ELF-1 (cell line): ENCODE measurements at regions not wholly inside any gene's neighbourhood (a gene's known extent, or its start where the extent isn't known, plus 50 kb on each side); places are given as distances from the start of the nearest gene placed in this dataset.

ENCODE experiments used
- DNase-seq: peaks from one replicate; pipeline ENCODE4 v3.0.0-alpha.2; 2016; ENCODE audit warnings: low read depth, low spot score

DNA sequence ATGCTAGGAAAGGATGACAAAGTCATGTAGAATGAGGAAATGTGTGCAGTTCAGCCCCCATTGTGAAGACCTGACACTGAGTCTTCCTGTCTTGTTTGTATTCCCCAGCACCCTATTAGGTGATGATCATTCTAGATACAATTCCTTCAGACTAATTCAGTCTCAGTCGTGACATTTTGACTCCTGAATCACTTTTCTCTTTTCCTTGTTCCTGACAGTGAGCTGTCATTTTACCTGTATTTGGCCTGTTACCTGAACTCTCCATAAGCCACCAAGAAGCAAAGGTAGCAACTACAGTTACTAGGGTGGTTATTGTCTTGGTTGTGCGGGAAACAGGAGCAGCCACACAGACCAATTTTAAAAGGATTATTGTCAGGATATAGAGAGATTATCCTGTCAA lies 111.4 kb upstream of the TAC1 start:
- no peak for DNase-seq

GRCh38 chr7:97623333-97623732 lies 108.6 kb upstream of the TAC1 start:
- no peak for DNase-seq

DNA sequence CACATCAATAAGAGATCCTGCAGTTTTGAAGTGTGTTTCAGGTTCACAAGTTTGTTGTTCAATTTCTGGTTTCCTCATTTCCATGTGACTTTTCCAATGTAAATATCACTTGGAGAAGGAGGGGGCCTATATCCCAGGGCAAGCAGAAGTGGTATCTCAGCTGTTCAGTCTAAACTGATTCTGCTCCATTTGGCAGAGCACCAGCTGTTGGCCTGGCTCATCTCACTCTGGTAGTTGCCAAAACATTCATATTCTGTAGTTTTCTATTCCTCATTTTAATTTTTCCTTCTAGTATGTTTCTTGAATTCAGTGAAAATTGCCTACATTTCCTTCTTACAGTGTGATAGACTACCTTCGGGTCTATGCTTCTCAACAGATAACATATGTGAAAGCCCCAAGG lies 101.8 kb upstream of the TAC1 start:
- DNase-seq, result no peak

DNA sequence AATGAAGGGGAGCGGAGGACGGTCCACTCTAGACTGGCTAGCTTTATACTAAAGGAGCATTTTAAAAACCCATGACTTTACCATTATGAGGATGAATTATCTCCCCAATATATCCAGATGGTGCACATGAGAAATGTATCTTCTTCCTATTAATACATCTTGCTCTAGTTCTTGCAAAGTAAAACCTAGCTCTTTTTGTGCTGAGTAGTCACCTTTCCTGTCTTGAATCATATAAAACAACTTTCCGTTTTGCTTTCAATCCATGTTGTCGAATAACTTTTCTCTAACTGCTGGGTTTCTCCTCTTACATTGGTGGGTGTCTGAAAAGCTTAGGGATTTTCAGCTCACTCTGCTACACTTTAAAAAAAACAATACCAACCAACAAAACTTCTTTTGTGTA lies 96.3 kb upstream of the TAC1 start:
- no peak for DNase-seq

DNA sequence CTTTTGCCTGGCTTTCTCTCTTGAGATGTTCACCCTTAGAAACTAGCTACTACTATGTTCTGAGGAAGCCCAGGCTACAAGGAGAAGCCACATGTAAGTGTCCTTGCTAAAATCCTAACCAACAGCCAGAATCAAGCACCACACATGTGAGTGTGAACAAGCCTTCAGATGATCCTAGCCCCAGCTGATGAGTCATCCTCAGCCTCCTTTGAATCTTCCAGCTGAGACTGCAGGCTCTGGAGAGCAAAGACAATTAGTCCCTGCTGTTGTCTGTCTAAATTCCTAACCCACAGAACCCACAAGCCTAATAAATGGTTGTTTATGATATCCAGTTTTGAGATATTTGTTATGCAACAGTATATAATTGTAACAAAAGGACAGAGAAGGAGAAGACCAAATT lies 92.8 kb upstream of the TAC1 start:
- DNase-seq, result peak; percentile 21

DNA sequence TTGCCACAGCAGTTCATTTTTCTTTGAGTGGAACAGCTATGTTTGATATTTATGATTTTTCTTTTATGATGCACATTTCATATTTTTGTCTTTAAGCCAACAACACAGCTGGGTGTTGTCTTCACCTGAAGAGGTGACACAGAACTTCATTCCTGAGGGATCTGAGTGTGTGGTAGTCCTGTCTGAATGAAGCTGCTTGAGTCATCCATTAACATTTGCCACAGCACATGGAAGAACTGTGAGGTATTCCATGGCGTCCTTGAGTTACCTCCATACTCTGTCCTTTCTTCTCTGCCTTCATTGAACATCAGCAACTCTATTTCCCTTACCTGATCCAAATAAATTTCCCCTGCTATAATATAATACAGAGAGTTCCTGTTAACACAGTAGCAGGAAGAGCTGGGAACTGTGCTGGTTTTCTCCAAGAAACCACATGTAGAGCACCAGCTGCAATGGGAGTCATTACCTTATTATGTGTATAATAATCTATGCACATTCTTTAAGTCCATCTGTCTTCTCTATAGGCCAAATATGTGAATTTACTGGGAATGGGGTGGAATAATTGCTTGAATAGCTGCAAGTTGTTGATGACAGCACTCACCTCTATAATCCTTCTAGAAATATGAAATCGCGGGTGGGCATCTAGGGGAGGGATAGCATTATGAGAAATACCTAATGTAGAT lies 72.4 kb upstream of the TAC1 start:
- DNase-seq, result no peak

DNA sequence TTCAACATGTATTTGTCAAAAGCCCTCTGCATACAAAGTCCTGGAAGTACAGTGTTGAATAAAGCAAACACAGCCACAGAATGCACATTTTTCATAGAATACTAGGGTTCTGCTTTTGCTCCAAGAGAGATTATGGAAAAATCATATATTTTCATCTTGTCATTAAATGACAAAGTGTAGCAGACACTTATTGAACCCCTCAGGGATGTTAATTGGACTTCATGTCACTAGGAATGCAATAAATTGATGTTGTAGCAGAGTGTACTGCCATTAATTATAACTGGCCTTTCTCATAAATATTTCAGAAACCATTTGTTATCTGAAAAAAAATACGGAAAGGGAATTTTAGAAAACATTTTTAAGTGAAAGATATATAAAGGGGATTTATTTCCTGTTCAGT lies 64.5 kb upstream of the TAC1 start:
- DNase-seq, result no peak

GRCh38 chr7:97671571-97671970 lies 60.3 kb upstream of the TAC1 start:
- no peak for DNase-seq

GRCh38 chr7:97680622-97681021 lies 51.3 kb upstream of the TAC1 start:
- no peak for DNase-seq
